Ectodermal cell (in vitro differentiated cells): ENCODE measurements at regions not wholly inside any gene's neighbourhood (a gene's known extent, or its start where the extent isn't known, plus 50 kb on each side); places are given as distances from the start of the nearest gene placed in this dataset.

Experiments used
- H3K27ac ChIP-seq: 2 replicates; pipeline ENCODE4 v1.7.0; 2013; ENCODE audit warnings: mild to moderate bottlenecking, low read depth, low read length; ENCODE audit not compliant: insufficient read depth, poor library complexity, severe bottlenecking
- H3K27me3 ChIP-seq: 2 replicates; pipeline ENCODE4 v1.7.0; 2013; ENCODE audit warnings: mild to moderate bottlenecking, low read length; ENCODE audit not compliant: insufficient read depth, control insufficient read depth, poor library complexity, severe bottlenecking
- H3K36me3 ChIP-seq: one replicate; pipeline ENCODE4 v1.7.0; 2013; ENCODE audit warnings: low read length; ENCODE audit not compliant: control insufficient read depth, insufficient read depth
- H3K4me1 ChIP-seq: one replicate; pipeline ENCODE4 v1.7.0; 2013; ENCODE audit warnings: low read length; ENCODE audit not compliant: control insufficient read depth, insufficient read depth
- H3K4me3 ChIP-seq: 2 replicates; pipeline ENCODE4 v1.7.0; 2013; ENCODE audit warnings: low read depth, low read length, control low read depth; ENCODE audit not compliant: insufficient read depth
- H3K9me3 ChIP-seq: 2 replicates; pipeline ENCODE4 v1.7.0; 2013; ENCODE audit warnings: mild to moderate bottlenecking, low read length, moderate library complexity; ENCODE audit not compliant: control insufficient read depth
- WGBS, 2 experiments: methylation state at CpG; one replicate each; pipeline ENCODE4 v1.1.7; 2013; ENCODE audit warnings: missing lambda C conversion rate in 2 of 2; 5-methylcytosine and 5-hydroxymethylcytosine counted together

GRCh38 chr6:3510178-3510577, 53.3 kb upstream of the SLC22A23 start:
- Histone ChIP-seq H3K4me1 (peaks cover 19% of the 10 kb centered on the region), H3K36me3 (no peaks in the 10 kb centered on the region), H3K27me3 (no peaks in the 10 kb centered on the region), H3K9me3 (no peaks in the 10 kb centered on the region), H3K27ac (no peak overlapping the region), H3K4me3 (no peak overlapping the region)
- 82 to 88% methylated on average over 1 of the region's 1 CpG for WGBS, 2 experiments

DNA sequence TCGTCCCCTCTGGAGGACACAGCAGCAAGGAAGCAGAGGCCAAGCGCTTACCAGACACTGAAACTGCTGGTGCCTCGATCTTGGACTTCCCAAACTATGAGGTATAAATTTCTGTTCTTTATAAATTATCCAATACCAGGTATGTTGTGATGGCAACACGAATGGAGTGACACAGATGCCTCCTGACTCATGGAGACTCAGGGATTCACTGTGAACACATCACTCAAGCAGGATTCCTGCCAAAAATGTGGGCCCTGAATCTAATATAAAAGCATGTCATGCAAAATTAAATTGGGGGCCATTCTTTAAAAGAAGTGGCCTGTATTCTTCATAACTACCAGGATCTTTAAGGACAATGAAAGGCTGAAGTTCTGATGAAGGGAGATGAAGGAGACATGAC, 52.5 kb upstream of the SLC22A23 start:
- H3K36me3 ChIP-seq = no peaks in the 10 kb centered on the region
- no peaks in the 10 kb centered on the region for H3K27me3 ChIP-seq
- H3K9me3 ChIP-seq = no peaks in the 10 kb centered on the region
- no peak overlapping the region for H3K27ac ChIP-seq
- WGBS, 2 experiments = 89 to 94% methylated on average over 4 of the region's 4 CpGs
- H3K4me3 ChIP-seq = no peak overlapping the region
- H3K4me1 ChIP-seq = peaks cover 19% of the 10 kb centered on the region

- WGBS, 2 experiments = 93 to 95% methylated on average over 4 of the region's 4 CpGs
- H3K4me3 ChIP-seq = no peak overlapping the region
Measured at GRCh38 chr6:3506751-3507383, 50.0 kb upstream of the SLC22A23 start.

More at GRCh38 chr6:3506751-3507383, 50.0 kb upstream of the SLC22A23 start:
- H3K27ac ChIP-seq = no peak overlapping the region
- peaks cover 22% of the 10 kb centered on the region for H3K4me1 ChIP-seq
- H3K9me3 ChIP-seq = no peaks in the 10 kb centered on the region
- no peaks in the 10 kb centered on the region for H3K36me3 ChIP-seq
- H3K27me3 ChIP-seq = no peaks in the 10 kb centered on the region
